ENCODE measurements at regions not wholly inside any gene's neighbourhood (a gene's known extent, or its start where the extent isn't known, plus 50 kb on each side); places are given as distances from the start of the nearest gene placed in this dataset.

- no peak for TF ChIP-seq POLR2AphosphoS5 (IDR thresholded peaks at IDR 0.05; ENCODE audit: low read depth, low read length)
- no peak for TF ChIP-seq POLR2A (IDR thresholded peaks at IDR 0.05; ENCODE audit: low read depth, low read length)
- TF ChIP-seq TAF1 (IDR thresholded peaks at IDR 0.05; ENCODE audit: low read depth, low read length) = no peak
- TF ChIP-seq SPI1 (IDR thresholded peaks at IDR 0.05; ENCODE audit: low read depth, low read length) = no peak
- no peak for TF ChIP-seq PAX5 (IDR thresholded peaks at IDR 0.05; ENCODE audit: insufficient read depth, low read length, severe bottlenecking)
- TF ChIP-seq POU2F2 (IDR thresholded peaks at IDR 0.05; ENCODE audit: low read depth, low read length) = no peak
Observed at GRCh38 chr20:40326784-40327183, 362.3 kb downstream of the MAFB start.

Measured in GM12891 (cell line).